ENCODE measurements at regions not wholly inside any gene's neighbourhood (a gene's known extent, or its start where the extent isn't known, plus 50 kb on each side); places are given as distances from the start of the nearest gene placed in this dataset.

GRCh38 chr2:20504174-20504573 is 57.3 kb downstream of the RHOB start:
- no peaks in the 10 kb centered on the region for H3K27me3 ChIP-seq (ENCODE audit: control insufficient read depth in 2 of 2, insufficient read depth in 2 of 2, low read length in 2 of 2)
- peaks cover 2 to 5% (median 3%) of the 10 kb centered on the region in 3 donors for H3K27me3 Mint-ChIP-seq (ENCODE audit: low read depth in 3 of 3)
- no peaks in the 10 kb centered on the region for H3K79me2 ChIP-seq (ENCODE audit: insufficient read depth, low read length)
- intact Hi-C loops (cut with micrococcal nuclease) = no loop called here
- no peak overlapping the region for H3K4me3 Mint-ChIP-seq
- no peaks in the 10 kb centered on the region for H4K20me1 ChIP-seq (ENCODE audit: insufficient read depth, low read length)
- no peak for DNase-seq
- H3K27ac Mint-ChIP-seq = no peak overlapping the region
- H3K4me1 ChIP-seq (ENCODE audit: control insufficient read depth in 1 of 2, insufficient read depth in 2 of 2, low read length in 2 of 2) = no peaks in the 10 kb centered on the region
- no peaks in the 10 kb centered on the region for H3K36me3 Mint-ChIP-seq
- no peak for TF ChIP-seq CTCF (IDR thresholded peaks at IDR 0.05)
- H3K9ac ChIP-seq (ENCODE audit: insufficient read depth, low read length, poor library complexity, severe bottlenecking) = no peak overlapping the region
- H3K36me3 ChIP-seq (replicated peaks in 1 of 2; ENCODE audit: control insufficient read depth in 1 of 2, insufficient read depth in 2 of 2, low read length in 2 of 2) = no peaks in the 10 kb centered on the region
- H3K9me3 ChIP-seq (replicated peaks in 1 of 2; ENCODE audit: control insufficient read depth in 1 of 2, insufficient read depth in 1 of 2, low read length in 2 of 2) = no peaks in the 10 kb centered on the region
- no peak overlapping the region for H3K4me2 ChIP-seq (replicated peaks; ENCODE audit: extremely low read depth, low read length, poor library complexity, severe bottlenecking)
- H3K27ac ChIP-seq (ENCODE audit: low read depth in 1 of 2, low read length in 2 of 2) = no peak overlapping the region
- H3K4me1 Mint-ChIP-seq = peaks cover 6% of the 10 kb centered on the region
- H3K4me3 ChIP-seq (replicated peaks in 1 of 3; ENCODE audit: low read depth in 2 of 3, low read length in 3 of 3) = no peak overlapping the region
- peaks cover 0 to 3% (median 0%) of the 10 kb centered on the region in 7 donors for H3K9me3 Mint-ChIP-seq
- no peak overlapping the region for H2AFZ ChIP-seq (ENCODE audit: insufficient read depth, low read depth, low read length, poor library complexity, severe bottlenecking)

GRCh38 chr2:20506201-20506685 is 59.4 kb downstream of the RHOB start:
- no peaks in the 10 kb centered on the region for H4K20me1 ChIP-seq (ENCODE audit: insufficient read depth, low read length)
- no peak overlapping the region for H3K9ac ChIP-seq (ENCODE audit: insufficient read depth, low read length, poor library complexity, severe bottlenecking)
- H2AFZ ChIP-seq (ENCODE audit: insufficient read depth, low read depth, low read length, poor library complexity, severe bottlenecking) = no peak overlapping the region
- no peaks in the 10 kb centered on the region for H3K4me1 ChIP-seq (ENCODE audit: control insufficient read depth in 1 of 2, insufficient read depth in 2 of 2, low read length in 2 of 2)
- WGBS (ENCODE audit: insufficient coverage) = 89% methylated on average over 3 of the region's 4 CpGs
- no peak overlapping the region for H3K27ac ChIP-seq (ENCODE audit: low read depth in 1 of 2, low read length in 2 of 2)
- H3K27me3 ChIP-seq (ENCODE audit: control insufficient read depth in 2 of 2, insufficient read depth in 2 of 2, low read length in 2 of 2) = no peaks in the 10 kb centered on the region
- H3K79me2 ChIP-seq (ENCODE audit: insufficient read depth, low read length) = no peaks in the 10 kb centered on the region
- no peak for TF ChIP-seq CTCF (IDR thresholded peaks at IDR 0.05)
- Mint-ChIP-seq H3K27me3 (ENCODE audit: low read depth in 3 of 3) (peaks cover 2 to 5% (median 3%) of the 10 kb centered on the region in 3 donors), H3K4me1 (peaks cover 6% of the 10 kb centered on the region), H3K9me3 (peaks cover 0 to 3% (median 0%) of the 10 kb centered on the region in 7 donors), H3K36me3 (no peaks in the 10 kb centered on the region), H3K4me3 (no peak overlapping the region), H3K27ac (peak overlapping the region in 1 of 7 donors; percentile 28)
- no peak overlapping the region for H3K4me2 ChIP-seq (replicated peaks; ENCODE audit: extremely low read depth, low read length, poor library complexity, severe bottlenecking)
- DNase-seq = no peak
- intact Hi-C loops (cut with micrococcal nuclease) = no loop called here
- no peaks in the 10 kb centered on the region for H3K36me3 ChIP-seq (replicated peaks in 1 of 2; ENCODE audit: control insufficient read depth in 1 of 2, insufficient read depth in 2 of 2, low read length in 2 of 2)
- H3K4me3 ChIP-seq (replicated peaks in 1 of 3; ENCODE audit: low read depth in 2 of 3, low read length in 3 of 3) = no peak overlapping the region
- H3K9me3 ChIP-seq (replicated peaks in 1 of 2; ENCODE audit: control insufficient read depth in 1 of 2, insufficient read depth in 1 of 2, low read length in 2 of 2) = no peaks in the 10 kb centered on the region
